ENCODE measurements at regions not wholly inside any gene's neighbourhood (a gene's known extent, or its start where the extent isn't known, plus 50 kb on each side); places are given as distances from the start of the nearest gene placed in this dataset.

- no peak for DNase-seq (ENCODE audit: low read depth in 2 of 2)
Observed at GRCh38 chr14:27372771-27373170, 774.9 kb upstream of the NOVA1 start.

- no peak for DNase-seq (ENCODE audit: low read depth in 2 of 2)
Observed at GRCh38 chr14:27384124-27384523, 786.3 kb upstream of the NOVA1 start.

GRCh38 chr14:27386391-27386790 lies 788.6 kb upstream of the NOVA1 start:
- no peak for DNase-seq (ENCODE audit: low read depth in 2 of 2)

GRCh38 chr14:27387463-27387862 lies 789.6 kb upstream of the NOVA1 start:
- DNase-seq (ENCODE audit: low read depth in 2 of 2) = peak; percentile 26 to 32

GRCh38 chr14:27389402-27389801 lies 791.6 kb upstream of the NOVA1 start:
- peak; percentile 20 to 21 for DNase-seq (ENCODE audit: low read depth in 2 of 2)

GRCh38 chr14:27390155-27390554 lies 792.3 kb upstream of the NOVA1 start:
- DNase-seq (ENCODE audit: low read depth in 2 of 2) = no peak

- peak; percentile 42 to 46 for DNase-seq (ENCODE audit: low read depth in 2 of 2)
Observed at GRCh38 chr14:27391331-27391730, 793.5 kb upstream of the NOVA1 start.

- DNase-seq (ENCODE audit: low read depth in 2 of 2) = peak; percentile 54 to 56
Observed at GRCh38 chr14:27392153-27392552, 794.3 kb upstream of the NOVA1 start.

- no peak for DNase-seq (ENCODE audit: low read depth in 2 of 2)
Observed at GRCh38 chr14:27409944-27410343, 812.1 kb upstream of the NOVA1 start.

- DNase-seq (ENCODE audit: low read depth in 2 of 2) = peak; percentile 46 to 56
Observed at GRCh38 chr14:27410981-27411380, 813.1 kb upstream of the NOVA1 start.

- peak; percentile 33 to 39 for DNase-seq (ENCODE audit: low read depth in 2 of 2)
Observed at GRCh38 chr14:27427796-27428195, 830.0 kb upstream of the NOVA1 start.

- no peak for DNase-seq (ENCODE audit: low read depth in 2 of 2)
Observed at GRCh38 chr14:27435923-27436670, 838.3 kb upstream of the NOVA1 start.

GRCh38 chr14:27484633-27485032 lies 886.8 kb upstream of the NOVA1 start:
- no peak for DNase-seq (ENCODE audit: low read depth in 2 of 2)

GRCh38 chr14:27485193-27485592 lies 887.4 kb upstream of the NOVA1 start:
- DNase-seq (ENCODE audit: low read depth in 2 of 2) = no peak

GRCh38 chr14:27506272-27506671 lies 908.4 kb upstream of the NOVA1 start:
- DNase-seq (ENCODE audit: low read depth in 2 of 2) = no peak

GRCh38 chr14:27528328-27528727 lies 930.5 kb upstream of the NOVA1 start:
- peak; percentile 17 to 35 for DNase-seq (ENCODE audit: low read depth in 2 of 2)

GRCh38 chr14:27536748-27537147 lies 938.9 kb upstream of the NOVA1 start:
- no peak for DNase-seq (ENCODE audit: low read depth in 2 of 2)

- DNase-seq (ENCODE audit: low read depth in 2 of 2) = no peak
Observed at GRCh38 chr14:27546111-27546510, 948.3 kb upstream of the NOVA1 start.

GRCh38 chr14:27553790-27554189 lies 956.0 kb upstream of the NOVA1 start:
- no peak for DNase-seq (ENCODE audit: low read depth in 2 of 2)

- no peak for DNase-seq (ENCODE audit: low read depth in 2 of 2)
Observed at GRCh38 chr14:27557445-27557844, 959.6 kb upstream of the NOVA1 start.

GRCh38 chr14:27559848-27560247 lies 962.0 kb upstream of the NOVA1 start:
- DNase-seq (ENCODE audit: low read depth in 2 of 2) = no peak

GRCh38 chr14:27566843-27567382 lies 969.1 kb upstream of the NOVA1 start:
- DNase-seq (ENCODE audit: low read depth in 2 of 2) = no peak

GRCh38 chr14:27573018-27573417 lies 975.2 kb upstream of the NOVA1 start:
- no peak for DNase-seq (ENCODE audit: low read depth in 2 of 2)

GRCh38 chr14:27587103-27587502 lies 989.3 kb upstream of the NOVA1 start:
- no peak for DNase-seq (ENCODE audit: low read depth in 2 of 2)
